HG03060 (cell line): ENCODE measurements at regions not wholly inside any gene's neighbourhood (a gene's known extent, or its start where the extent isn't known, plus 50 kb on each side); places are given as distances from the start of the nearest gene placed in this dataset.
"Not testable (repeated sequence)": the region's sequence is repeated elsewhere in the genome, so short reads cannot be mapped to it uniquely, and the experiment has no call there.

ENCODE experiments used
- ATAC-seq: cut with Tn5 transposase; IDR thresholded peaks from one replicate; pipeline ENCODE4 v1.9.1; 2021; ENCODE audit warnings: low read depth, moderate number of reproducible peaks; ENCODE audit not compliant: unreplicated experiment

DNA sequence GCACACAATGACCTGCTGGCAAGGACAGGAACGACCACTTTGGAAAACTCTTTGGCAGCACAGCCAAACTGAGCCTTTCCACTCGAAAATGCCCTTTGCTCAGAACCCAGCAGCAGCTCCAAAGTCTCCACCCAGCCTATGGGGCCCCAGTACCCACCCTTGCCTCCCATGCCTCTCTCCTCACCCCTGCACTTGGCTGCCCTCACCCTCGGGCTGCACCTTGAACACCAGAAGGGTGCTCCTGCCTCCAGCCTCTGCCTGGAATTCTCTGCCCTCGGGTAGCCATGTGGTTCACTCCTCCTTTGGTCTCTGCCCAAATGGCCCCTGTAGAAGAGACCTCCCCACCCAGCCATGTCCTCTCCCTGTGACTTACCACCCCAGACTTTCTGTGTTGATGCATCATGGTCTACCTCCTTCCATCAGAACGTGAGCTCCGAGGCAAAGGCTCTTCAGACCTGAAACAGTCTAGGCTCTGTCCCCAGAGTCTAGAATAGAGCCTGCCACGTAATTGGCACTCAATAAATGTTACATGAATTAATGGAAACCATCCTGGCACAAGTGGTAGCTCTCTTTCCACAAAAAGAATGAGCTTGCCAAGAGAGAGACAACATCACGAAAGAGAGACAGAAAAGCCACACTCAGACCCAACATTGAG lies 68.5 kb upstream of the METTL9 start:
- not testable (repeated sequence) for ATAC-seq

DNA sequence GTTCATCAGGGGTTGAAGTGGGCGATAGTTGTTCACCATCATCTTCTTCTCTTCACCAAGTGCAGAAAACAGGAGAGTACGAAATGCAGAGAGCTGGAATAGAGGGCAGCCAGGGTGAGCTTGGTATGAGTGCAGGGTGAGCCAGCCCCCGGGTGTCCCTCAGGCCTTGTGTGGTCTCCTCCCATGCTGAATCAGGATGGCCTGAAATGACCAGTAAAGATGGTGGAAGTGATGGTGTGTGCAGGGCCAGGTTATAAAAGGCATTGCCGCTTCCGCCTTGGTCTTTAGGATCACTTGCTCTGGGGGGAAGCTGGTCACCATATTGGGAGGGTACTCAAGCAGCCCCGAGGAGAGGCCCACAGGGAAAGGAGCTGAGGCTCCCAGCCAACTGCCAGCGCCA lies 66.4 kb upstream of the METTL9 start:
- ATAC-seq = not testable (repeated sequence)

DNA sequence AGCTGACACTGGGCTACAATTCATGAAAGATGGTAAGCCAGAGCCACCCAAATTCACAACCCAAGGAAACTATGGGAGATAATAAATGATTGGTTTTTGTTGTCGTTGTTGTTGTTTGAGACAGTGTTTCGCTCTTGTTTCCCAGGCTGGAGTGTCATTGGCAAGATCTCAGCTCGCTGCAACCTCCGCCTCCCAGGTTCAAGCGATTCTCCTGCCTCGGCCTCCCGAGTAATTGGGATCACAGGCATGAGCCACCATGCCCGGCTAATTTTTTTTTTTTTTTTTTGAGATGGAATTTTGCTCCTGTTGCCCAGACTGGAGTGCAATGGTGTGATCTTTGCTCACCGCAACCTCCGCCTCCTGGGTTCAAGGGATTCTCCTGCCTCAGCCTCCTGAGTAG lies 65.9 kb upstream of the METTL9 start:
- ATAC-seq = not testable (repeated sequence)

DNA sequence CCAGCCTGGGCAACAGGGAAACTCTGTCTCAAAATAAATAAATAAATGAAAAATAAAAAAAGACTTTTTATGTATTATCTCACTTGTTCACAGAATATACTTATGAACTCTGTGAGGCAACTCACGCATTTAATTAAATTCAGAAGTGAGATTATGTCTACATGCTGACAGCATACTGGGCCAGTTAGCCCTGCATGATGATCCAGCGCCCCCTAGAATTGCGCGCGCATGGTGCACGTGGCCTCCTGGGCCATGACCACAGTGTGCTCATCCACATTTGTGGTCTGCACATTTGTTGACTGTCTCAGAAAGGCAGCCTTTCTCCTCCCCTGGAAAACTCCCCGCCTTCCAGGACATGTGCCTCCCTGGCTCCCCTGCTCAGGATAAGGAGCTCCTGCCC lies 64.8 kb upstream of the METTL9 start:
- ATAC-seq = not testable (repeated sequence)

DNA sequence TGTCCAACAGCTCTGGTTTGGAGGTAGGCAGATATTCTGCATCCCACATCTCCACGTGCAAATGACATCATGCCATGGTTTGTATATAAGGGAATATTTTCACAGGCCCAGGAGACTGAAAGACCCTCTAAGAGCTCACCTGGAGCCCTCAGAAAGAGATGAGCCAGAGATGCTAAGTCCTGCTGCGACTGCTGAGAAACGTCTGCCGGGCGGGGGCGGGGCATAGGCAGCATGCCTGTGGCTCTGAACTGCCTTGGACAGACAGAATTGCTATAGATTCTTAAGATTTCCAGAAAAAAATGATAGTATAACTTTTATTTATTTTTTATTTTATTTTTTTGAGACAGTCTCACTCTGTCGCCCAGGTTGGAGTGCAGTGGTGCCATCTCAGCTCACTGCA lies 64.2 kb upstream of the METTL9 start:
- ATAC-seq = not testable (repeated sequence)

DNA sequence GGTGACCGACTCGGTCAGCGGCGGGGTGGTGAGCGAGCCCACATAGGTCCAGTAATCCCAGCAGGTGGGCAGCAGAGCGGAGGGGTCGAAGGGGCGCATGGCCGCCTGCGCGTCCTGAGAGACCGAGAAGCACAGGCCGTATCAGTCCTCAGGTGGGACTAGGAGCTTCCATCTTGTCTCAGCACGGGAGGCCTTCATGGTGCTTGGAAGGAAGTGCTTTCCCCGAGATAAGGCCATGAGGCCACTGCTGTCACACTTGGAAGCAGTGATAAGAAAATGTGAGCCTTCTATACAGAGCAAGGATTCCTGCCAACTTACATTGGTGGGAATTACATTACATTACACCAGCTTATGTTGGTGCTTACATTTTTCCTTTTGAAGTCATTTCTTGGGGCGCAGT lies 62.6 kb upstream of the METTL9 start:
- ATAC-seq = not testable (repeated sequence)

DNA sequence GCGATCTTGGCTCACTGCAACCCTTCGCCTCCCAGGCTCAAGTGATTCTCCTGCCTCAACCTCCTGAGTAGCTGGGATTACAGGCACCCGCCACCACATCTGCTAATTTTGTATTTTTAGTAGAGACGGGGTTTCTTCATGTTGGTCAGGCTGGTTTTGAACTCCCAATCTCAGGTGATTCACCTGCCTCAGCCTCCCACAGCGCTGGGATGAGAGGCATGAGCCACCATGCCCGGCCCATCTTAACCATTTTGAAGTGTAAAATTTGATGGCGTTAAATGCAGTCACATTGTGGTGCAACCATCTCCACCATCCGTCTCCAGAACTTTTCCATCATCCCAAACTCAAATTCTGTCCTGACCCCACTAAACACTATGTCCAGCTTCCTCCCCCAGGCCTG lies 61.8 kb upstream of the METTL9 start:
- ATAC-seq = not testable (repeated sequence)

DNA sequence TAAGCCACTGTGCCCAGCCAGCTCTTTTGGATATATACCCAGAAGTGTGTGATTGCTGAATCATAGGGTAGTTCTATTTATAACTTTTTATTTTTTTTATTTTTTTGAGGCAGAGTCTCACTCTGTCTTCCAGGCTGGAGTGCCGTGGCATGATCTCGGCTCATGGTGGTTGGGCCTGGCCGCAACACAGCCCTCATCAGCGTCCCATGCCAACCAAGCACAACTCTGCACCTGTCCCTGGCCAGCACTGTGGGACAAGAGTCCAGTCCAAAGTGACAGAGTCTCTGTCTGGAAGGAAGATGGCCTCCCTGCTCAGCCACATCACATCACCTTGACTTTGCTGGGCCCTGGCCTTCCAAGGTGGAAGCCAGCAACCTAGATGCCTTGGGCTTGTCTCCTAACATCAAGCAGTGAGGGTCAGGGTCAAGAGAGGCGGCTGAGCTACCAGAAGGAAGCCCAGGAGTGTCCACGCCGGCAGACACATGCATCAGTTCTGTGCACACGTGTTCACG lies 60.2 kb upstream of the METTL9 start:
- not testable (repeated sequence) for ATAC-seq

DNA sequence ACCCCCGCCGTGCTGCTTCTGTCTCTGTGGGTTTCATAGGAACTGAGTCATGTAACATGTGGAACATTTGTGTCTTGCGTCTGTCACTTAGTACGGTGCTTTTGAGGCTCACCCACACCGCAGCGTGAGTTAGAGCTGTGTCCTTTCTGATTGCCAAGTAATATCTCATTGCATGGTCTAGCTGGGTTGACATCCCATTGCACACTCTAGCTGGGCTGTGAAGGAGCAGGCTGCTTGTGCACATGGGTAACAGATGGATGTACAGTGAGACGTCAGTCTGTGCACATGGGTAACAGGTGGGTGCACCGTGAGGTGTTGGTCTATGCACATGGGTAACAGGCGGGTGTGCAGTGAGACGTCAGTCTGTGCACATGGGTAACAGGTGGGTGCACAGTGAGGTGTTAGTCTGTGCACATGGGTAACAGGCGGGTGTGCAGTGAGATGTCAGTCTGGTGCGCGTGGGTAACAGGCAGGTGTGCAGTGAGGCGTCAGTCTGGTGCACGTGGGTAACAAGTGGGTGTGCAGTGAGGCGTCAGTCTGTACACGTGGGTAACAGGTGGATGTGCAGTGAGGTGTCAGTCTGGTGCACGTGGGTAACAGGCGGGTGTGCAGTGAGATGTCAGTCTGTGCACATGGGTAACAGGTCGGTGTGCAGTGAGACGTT lies 58.5 kb upstream of the METTL9 start:
- ATAC-seq = peak; percentile 54

DNA sequence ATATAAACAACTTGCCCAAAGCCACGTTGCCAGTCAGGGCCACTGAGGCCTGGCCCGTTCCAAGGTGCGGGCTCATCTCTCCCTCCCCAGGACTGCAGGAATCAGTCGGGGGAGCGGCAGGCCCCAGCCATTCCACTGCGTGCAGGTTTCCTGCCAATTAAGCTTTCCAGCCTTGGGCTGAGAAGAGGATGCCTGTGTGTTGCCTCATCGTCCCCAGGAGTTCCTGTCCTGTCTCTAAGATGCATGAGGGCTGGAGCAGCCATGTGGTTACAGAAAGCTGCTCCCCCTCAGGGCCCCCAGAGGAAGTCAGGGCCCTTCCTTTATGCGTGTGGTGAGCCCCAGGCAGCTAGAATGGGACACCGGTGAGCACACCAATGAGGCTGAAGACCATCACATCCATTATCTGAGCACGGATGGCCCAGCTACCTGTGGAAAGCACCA lies 57.7 kb upstream of the METTL9 start:
- ATAC-seq = not testable (repeated sequence)

DNA sequence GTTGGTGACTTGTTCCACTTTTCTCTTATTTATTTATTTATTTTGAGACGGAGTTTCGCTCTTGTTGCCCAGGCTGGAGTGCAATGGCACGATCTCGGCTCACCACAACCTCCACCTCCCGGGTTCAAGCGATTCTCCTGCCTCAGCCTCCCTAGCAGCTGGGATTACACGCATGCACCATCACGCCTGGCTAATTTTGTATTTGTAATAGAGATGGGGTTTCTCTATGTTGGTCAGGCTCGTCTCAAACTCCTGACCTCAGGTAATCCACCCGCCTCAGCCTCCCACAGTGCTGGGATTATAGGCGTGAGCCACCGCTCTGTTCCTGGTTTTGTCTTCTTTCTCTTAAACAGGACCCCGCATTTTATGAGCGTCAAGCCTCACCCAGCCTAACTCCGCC lies 57.3 kb upstream of the METTL9 start:
- ATAC-seq = not testable (repeated sequence)

DNA sequence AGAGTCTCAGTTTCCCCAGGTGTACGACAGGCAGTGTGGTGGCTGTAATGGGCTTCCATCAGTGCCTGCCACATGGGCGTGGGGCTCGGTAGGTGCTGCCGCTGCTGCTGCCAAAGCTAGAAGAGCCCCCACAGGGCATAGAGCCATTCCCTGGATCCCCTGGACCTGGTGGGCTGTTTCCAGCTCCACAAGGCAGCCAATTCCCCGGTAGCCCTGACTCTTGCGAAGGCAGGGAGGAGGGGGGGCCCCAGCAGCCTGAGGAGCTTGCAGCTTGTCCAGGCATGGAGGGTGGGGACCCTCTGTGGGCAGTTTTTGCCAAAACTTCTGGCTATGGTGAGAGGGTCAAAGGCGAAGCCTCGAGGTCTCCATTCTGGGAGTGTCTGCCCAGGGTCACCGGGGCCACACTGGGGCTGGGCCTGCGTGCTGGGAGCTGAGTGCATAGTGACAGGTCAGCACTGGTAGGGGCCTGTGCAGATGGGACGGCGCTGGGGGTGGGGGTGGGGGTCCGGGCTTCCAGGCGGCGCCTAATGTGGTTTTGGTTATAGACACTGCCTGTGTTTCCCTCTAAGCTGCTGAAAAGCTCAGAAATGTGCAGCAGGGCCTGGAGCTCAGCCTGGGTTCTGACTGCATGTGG lies 56.8 kb upstream of the METTL9 start:
- not testable (repeated sequence) for ATAC-seq

DNA sequence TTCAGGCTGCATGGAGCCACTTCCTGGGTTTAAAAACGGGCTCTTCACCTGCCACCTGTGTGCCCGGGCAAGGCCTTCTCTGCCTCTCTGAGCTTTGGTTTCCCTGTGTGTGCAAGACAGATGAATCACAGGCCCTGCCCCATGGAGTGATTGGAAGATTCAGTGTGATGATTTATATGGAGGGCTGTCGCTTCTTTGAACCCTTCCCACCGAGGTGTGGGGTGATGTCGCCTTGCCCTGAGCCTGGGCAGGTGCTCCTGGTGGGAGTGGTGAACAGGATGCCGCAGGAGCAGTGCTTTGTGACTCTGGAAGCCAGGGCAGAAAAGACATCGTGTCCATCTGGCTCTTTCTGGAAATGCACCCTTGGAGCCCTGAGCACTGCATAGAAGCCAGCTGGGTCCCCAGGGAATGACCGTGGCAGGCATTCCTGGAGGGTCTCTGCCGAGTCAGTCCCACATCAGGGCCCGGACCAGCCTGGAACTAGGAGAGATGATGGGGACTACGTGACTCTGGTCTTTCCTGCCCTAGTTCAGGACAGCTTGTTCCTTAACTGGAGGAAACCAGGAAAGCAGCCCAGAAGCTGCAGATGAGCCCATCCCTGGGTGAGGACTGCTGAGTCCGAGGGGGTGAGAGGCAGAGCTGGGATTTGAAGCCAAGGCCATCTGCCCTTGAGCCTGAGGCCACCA lies 56.1 kb upstream of the METTL9 start:
- ATAC-seq = not testable (repeated sequence)

DNA sequence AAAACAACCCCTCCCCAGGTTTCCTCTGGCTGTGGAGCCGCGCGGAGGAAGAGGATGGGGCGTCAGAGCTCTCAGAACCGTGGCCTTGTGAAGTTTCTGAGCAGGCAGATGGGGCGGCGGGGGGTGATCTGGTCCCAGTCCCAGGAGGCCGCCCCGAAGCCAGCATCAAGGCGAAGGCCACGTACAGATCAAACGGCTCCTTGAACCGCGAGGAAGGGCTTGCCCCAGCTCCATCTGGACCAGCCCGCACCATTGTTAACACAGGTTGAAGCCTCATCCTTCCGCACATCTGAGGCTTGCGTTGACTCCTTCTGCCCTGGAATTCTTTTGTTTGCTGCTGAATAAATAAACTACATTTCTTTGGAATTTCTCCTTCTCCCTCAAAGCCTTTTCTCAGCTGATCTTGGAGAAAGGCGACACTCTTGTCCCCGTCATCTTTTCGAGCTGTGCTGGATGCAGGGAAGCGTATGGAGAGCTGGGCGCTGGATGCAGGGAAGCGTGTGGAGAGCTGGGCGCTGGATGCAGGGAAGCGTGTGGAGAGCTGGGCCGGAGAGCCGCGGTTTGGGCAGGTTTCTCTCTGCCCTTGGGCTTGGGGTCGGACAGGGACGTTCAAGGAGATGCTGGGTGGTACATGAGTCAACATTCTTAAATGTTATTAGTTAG lies 53.6 kb upstream of the METTL9 start:
- not testable (repeated sequence) for ATAC-seq

DNA sequence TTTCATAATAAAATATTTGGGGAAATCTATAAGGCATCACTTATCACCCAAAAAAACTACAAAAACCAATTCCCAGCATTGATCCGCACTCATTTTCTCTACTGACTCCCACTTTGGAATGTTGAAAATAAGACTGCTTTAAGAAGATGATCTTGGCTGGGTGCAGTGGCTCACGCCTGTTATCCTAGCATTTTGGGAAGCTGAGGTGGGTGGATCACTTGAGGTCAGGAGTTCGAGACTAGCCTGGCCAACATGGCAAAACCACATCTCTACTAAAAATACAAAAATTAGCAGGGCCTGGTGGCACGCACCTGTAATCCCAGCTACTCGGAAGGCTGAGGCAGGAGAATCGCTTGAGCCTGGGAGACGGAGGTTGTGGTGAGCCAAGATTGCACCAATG lies 50.0 kb upstream of the METTL9 start:
- ATAC-seq = not testable (repeated sequence)
